ENCODE measurements at regions not wholly inside any gene's neighbourhood (a gene's known extent, or its start where the extent isn't known, plus 50 kb on each side); places are given as distances from the start of the nearest gene placed in this dataset.
"Not testable (repeated sequence)": the region's sequence is repeated elsewhere in the genome, so short reads cannot be mapped to it uniquely, and the experiment has no call there.

- no peak for DNase-seq
Measured at GRCh38 chr5:108528655-108529054, 146.8 kb upstream of the FBXL17 start.

GRCh38 chr5:108524564-108524963 is 142.7 kb upstream of the FBXL17 start:
- no peak for DNase-seq

- DNase-seq, result no peak
Measured at GRCh38 chr5:108523360-108523759, 141.5 kb upstream of the FBXL17 start.

- peak; percentile 12 for DNase-seq
Measured at GRCh38 chr5:108521841-108522506, 140.1 kb upstream of the FBXL17 start.

- DNase-seq, result no peak
Measured at GRCh38 chr5:108521011-108521700, 139.3 kb upstream of the FBXL17 start.

- no peak for DNase-seq
Measured at GRCh38 chr5:108516785-108517184, 134.9 kb upstream of the FBXL17 start.

GRCh38 chr5:108515517-108516105 is 133.7 kb upstream of the FBXL17 start:
- no peak for DNase-seq

GRCh38 chr5:108508979-108509378 is 127.1 kb upstream of the FBXL17 start:
- DNase-seq, result no peak

GRCh38 chr5:108507631-108508030 is 125.7 kb upstream of the FBXL17 start:
- no peak for DNase-seq

GRCh38 chr5:108505608-108506007 is 123.7 kb upstream of the FBXL17 start:
- no peak for DNase-seq

GRCh38 chr5:108504974-108505373 is 123.1 kb upstream of the FBXL17 start:
- no peak for DNase-seq

GRCh38 chr5:108503986-108504385 is 122.1 kb upstream of the FBXL17 start:
- DNase-seq, result no peak

GRCh38 chr5:108495615-108496014 is 113.7 kb upstream of the FBXL17 start:
- DNase-seq, result not testable (repeated sequence)

GRCh38 chr5:108487951-108488350 is 106.1 kb upstream of the FBXL17 start:
- DNase-seq, result no peak

GRCh38 chr5:108484035-108484434 is 102.1 kb upstream of the FBXL17 start:
- no peak for DNase-seq

GRCh38 chr5:108481355-108481931 is 99.5 kb upstream of the FBXL17 start:
- DNase-seq, result no peak

- no peak for DNase-seq
Measured at GRCh38 chr5:108472237-108472636, 90.3 kb upstream of the FBXL17 start.

- no peak for DNase-seq
Measured at GRCh38 chr5:108467563-108467962, 85.7 kb upstream of the FBXL17 start.

- DNase-seq, result no peak
Measured at GRCh38 chr5:108461628-108462367, 79.9 kb upstream of the FBXL17 start.

GRCh38 chr5:108459769-108460168 is 77.9 kb upstream of the FBXL17 start:
- no peak for DNase-seq

- no peak for DNase-seq
Measured at GRCh38 chr5:108451269-108451668, 69.4 kb upstream of the FBXL17 start.

- DNase-seq, result not testable (repeated sequence)
Measured at GRCh38 chr5:108444130-108444529, 62.2 kb upstream of the FBXL17 start.

GRCh38 chr5:108442063-108442651 is 60.3 kb upstream of the FBXL17 start:
- not testable (repeated sequence) for DNase-seq

All from central memory CD4-positive, alpha-beta T cell (primary cell).